K562 (cell line): ENCODE measurements at regions not wholly inside any gene's neighbourhood (a gene's known extent, or its start where the extent isn't known, plus 50 kb on each side); places are given as distances from the start of the nearest gene placed in this dataset.

ENCODE experiments used
- ATAC-seq: fragments of 200-7000 bp; cut with Tn5 transposase; 3 replicates; pipeline ENCODE4 v1.9.1; 2020; ENCODE audit warnings: moderate library complexity
- BruUV-seq: library from RNA; stranded (reverse); fragments of 400-500 nt; replicated peaks from 2 replicates; lab custom pipeline; 2021; lab: Mats Ljungman, UMichigan
- CTCF ChIA-PET: fragments of 300-600 bp; formaldehyde crosslinking; extraction: SDS; loops from one replicate; lab custom pipeline; 2021; ENCODE audit warnings: low intra/inter-chr PET ratio; lab: Yijun Ruan, JAX
- POLR2A ChIA-PET: fragments of 300-600, 350-650 bp; sonication (Branson Sonifier 250); formaldehyde crosslinking; extraction: SDS; loops from one replicate; lab custom pipeline; 2021; ENCODE audit warnings: antibody characterized with exemption, inconsistent platforms; lab: Yijun Ruan, JAX
- DNase-seq, 4 experiments: peaks; one replicate each; pipeline versions ENCODE4 v3.0.0 to v3.0.0-alpha.2; 2011 to 2018; ENCODE audit warnings: low spot score in 3 of 4, mixed read lengths in 3 of 4; ENCODE audit errors: extremely low read depth in 1 of 4
- FAIRE-seq: peaks from 2 replicates; lab custom pipeline; 2011; peaks lifted over from hg19 to GRCh38; lab: Jason Lieb, UNC
- H2AFZ ChIP-seq: 2 replicates; pipeline ENCODE4 v1.6.0; 2011; ENCODE audit warnings: low read depth, low read length, control low read depth, inconsistent platforms
- H3K27ac ChIP-seq: fragments of 200-600 bp; 3 replicates; pipeline ENCODE4 v1.8.0; 2011; ENCODE audit warnings: low read depth, mild to moderate bottlenecking, control low read depth, inconsistent platforms, low read length, moderate library complexity, mixed read lengths; ENCODE audit errors: extremely low read depth
- H3K27me3 ChIP-seq, 2 experiments: fragments of 300-600 bp in 1 of 2; 2 replicates in 1 of 2; 3 replicates in 1 of 2; pipeline versions ENCODE4 v1.6.0 to v1.8.0; 2011; ENCODE audit warnings: inconsistent platforms in 2 of 2, low read length in 2 of 2, mild to moderate bottlenecking in 1 of 2, mixed read lengths in 1 of 2, moderate library complexity in 1 of 2; ENCODE audit not compliant: control insufficient read depth in 2 of 2, insufficient read depth in 2 of 2
- H3K36me3 ChIP-seq: fragments of 300-600 bp; 3 replicates; pipeline ENCODE4 v1.8.0; 2011; ENCODE audit warnings: mild to moderate bottlenecking, low read length, inconsistent platforms; ENCODE audit not compliant: control insufficient read depth, insufficient read depth
- H3K4me1 ChIP-seq, 2 experiments: fragments of 200-600 bp in 1 of 2; replicated peaks in 1 of 2; 2 replicates in 1 of 2; 3 replicates in 1 of 2; pipeline versions ENCODE4 v1.5.1 to v1.8.0; 2011; ENCODE audit warnings: inconsistent platforms in 2 of 2, low read length in 2 of 2, mild to moderate bottlenecking in 1 of 2, mixed read lengths in 1 of 2, moderate library complexity in 1 of 2; ENCODE audit not compliant: control insufficient read depth in 2 of 2, insufficient read depth in 2 of 2
- H3K4me2 ChIP-seq: 2 replicates; pipeline ENCODE4 v1.6.1; 2011; ENCODE audit warnings: low read length, control low read depth, inconsistent platforms, mixed read lengths; ENCODE audit not compliant: insufficient read depth
- H3K4me3 ChIP-seq: fragments of 200-600 bp; sonication (generic), shearing (Covaris generic); 2 replicates; pipeline ENCODE4 v1.5.1; 2016; ENCODE audit warnings: control low read depth, inconsistent platforms
- H3K79me2 ChIP-seq: fragments of 200-600 bp; 3 replicates; pipeline ENCODE4 v1.8.0; 2011; ENCODE audit warnings: low read length, inconsistent platforms; ENCODE audit not compliant: control insufficient read depth, insufficient read depth
- H3K9ac ChIP-seq, 2 experiments: 2 replicates each; pipeline versions ENCODE4 v1.6.0 to v1.6.1; 2011; ENCODE audit warnings: low read depth in 2 of 2, low read length in 2 of 2, control low read depth in 1 of 2, inconsistent platforms in 1 of 2, mild to moderate bottlenecking in 1 of 2, mixed read lengths in 1 of 2; ENCODE audit not compliant: insufficient read depth in 1 of 2
- H3K9me1 ChIP-seq: one replicate; pipeline ENCODE4 v1.6.0; 2011; ENCODE audit warnings: inconsistent platforms, mild to moderate bottlenecking, low read length, moderate library complexity; ENCODE audit not compliant: control insufficient read depth, insufficient read depth
- H3K9me3 ChIP-seq: replicated peaks from 2 replicates; pipeline ENCODE4 v1.5.1; 2011; ENCODE audit warnings: low read depth, low read length, inconsistent platforms; ENCODE audit not compliant: control insufficient read depth, insufficient read depth
- H4K20me1 ChIP-seq: replicated peaks from 2 replicates; pipeline ENCODE4 v1.6.1; 2011; ENCODE audit warnings: low read length, inconsistent platforms, mixed read lengths; ENCODE audit not compliant: control insufficient read depth, insufficient read depth
- CREBBP ChIP-seq: IDR thresholded peaks from one replicate; pipeline ENCODE4 v1.6.1; 2012; ENCODE audit warnings: low read depth, mild to moderate bottlenecking, control low read depth, inconsistent platforms, low read length
- CXXC5 ChIP-seq: fragments of 250-450 bp; sonication (Bioruptor Pico); IDR thresholded peaks from 2 replicates; pipeline ENCODE4 v1.8.0; 2022; ENCODE audit warnings: inconsistent platforms, mild to moderate bottlenecking, moderate library complexity
- ETV6 ChIP-seq, 3 experiments: fragments of 150-350 bp in 1 of 3; sonication (generic) in 1 of 3; formaldehyde crosslinking in 1 of 3; IDR thresholded peaks; 2 replicates each; pipeline versions ENCODE4 v1.6.1 to v1.8.0; 2014 to 2022; ENCODE audit warnings: borderline replicate concordance in 2 of 3, low read depth in 2 of 3, antibody characterized with exemption in 1 of 3, low read length in 1 of 3, mild to moderate bottlenecking in 1 of 3, missing genetic modification reagents in 1 of 3
- EWSR1 ChIP-seq: fragments of 450-650 bp; IDR thresholded peaks from 2 replicates; pipeline ENCODE4 v1.6.1; 2018; ENCODE audit warnings: borderline replicate concordance, mild to moderate bottlenecking, low read depth, moderate library complexity; ENCODE audit not compliant: partially characterized antibody
- GTF2F1 ChIP-seq: IDR thresholded peaks from 2 replicates; pipeline ENCODE4 v1.6.1; 2011; ENCODE audit warnings: low read depth, low read length, improper control_type of control experiment
- HNRNPK ChIP-seq: fragments of 200-400 bp; formaldehyde crosslinking; IDR thresholded peaks from one replicate; pipeline ENCODE4 v1.6.1; 2018; ENCODE audit warnings: mild to moderate bottlenecking, low read depth, low read length; ENCODE audit not compliant: poor library complexity, severe bottlenecking
- KDM4B ChIP-seq, 2 experiments: fragments of 450-650 bp in 1 of 2; sonication (generic) in 1 of 2; IDR thresholded peaks; 2 replicates each; pipeline ENCODE4 v1.6.1; 2016 to 2017; ENCODE audit warnings: borderline replicate concordance in 2 of 2, antibody characterized with exemption in 1 of 2, low read depth in 1 of 2, mild to moderate bottlenecking in 1 of 2
- MAFG ChIP-seq: fragments of 450-650 bp; conservative IDR thresholded peaks from 2 replicates; pipeline ENCODE4 v1.6.1; 2016; ENCODE audit warnings: missing genetic modification characterization, missing compliant biosample characterization
- PHF21A ChIP-seq: fragments of 450-650 bp; IDR thresholded peaks from 2 replicates; pipeline ENCODE4 v1.6.1; 2017; ENCODE audit warnings: low read depth, borderline replicate concordance
- RBM17 ChIP-seq: fragments of 200-400 bp; formaldehyde crosslinking; IDR thresholded peaks from 2 replicates; pipeline ENCODE4 v1.6.1; 2017; ENCODE audit warnings: low read depth, mild to moderate bottlenecking, low read length, borderline replicate concordance
- SETDB1 ChIP-seq: IDR thresholded peaks from one replicate; pipeline ENCODE4 v1.6.1; 2012; ENCODE audit warnings: low read length, control low read depth, inconsistent platforms
- ZNF146 ChIP-seq: IDR thresholded peaks from one replicate; pipeline ENCODE4 v1.6.1; 2018; ENCODE audit warnings: missing compliant biosample characterization; ENCODE audit not compliant: unreplicated experiment
- ZNF830 ChIP-seq: fragments of 250-450 bp; sonication (Bioruptor Pico); IDR thresholded peaks from 2 replicates; pipeline ENCODE4 v1.5.0; 2021; ENCODE audit warnings: mild to moderate bottlenecking
- ZSCAN32 ChIP-seq: fragments of 450-650 bp; formaldehyde crosslinking; IDR thresholded peaks from 2 replicates; pipeline ENCODE4 v1.4.0; 2020; ENCODE audit warnings: mild to moderate bottlenecking, moderate library complexity
- WGBS: fragments of 100-300 bp; shearing (Covaris generic); methylation state at CpG from one replicate; pipeline ENCODE4 v1.1.6; 2016; ENCODE audit warnings: low coverage, mixed read lengths; ENCODE audit not compliant: insufficient coverage; ENCODE audit errors: missing lambda C conversion rate; 5-methylcytosine and 5-hydroxymethylcytosine counted together
- in situ Hi-C: fragments of 300-500 bp; cut with MboI; formaldehyde crosslinking; loops from 4 replicates; pipeline ENCODE4 v1.15.0; 2018; ENCODE audit warnings: inconsistent platforms, mixed read lengths
- intact Hi-C: fragments of 100-400 bp; cut with micrococcal nuclease; formaldehyde crosslinking; loops from 2 replicates; pipeline ENCODE4 v1.14.2; 2022
- TF ChIP-seq, protein P1 (sequence below): sonication (generic); formaldehyde crosslinking; IDR thresholded peaks from 2 replicates; pipeline ENCODE4 v1.8.0; 2022; ENCODE audit warnings: mild to moderate bottlenecking, missing genetic modification reagents
- TF ChIP-seq, protein P2 (sequence below): fragments of 250-450 bp; sonication (Bioruptor Pico); IDR thresholded peaks from 2 replicates; pipeline ENCODE4 v1.5.0; 2021; ENCODE audit warnings: mild to moderate bottlenecking, moderate library complexity

DNA sequence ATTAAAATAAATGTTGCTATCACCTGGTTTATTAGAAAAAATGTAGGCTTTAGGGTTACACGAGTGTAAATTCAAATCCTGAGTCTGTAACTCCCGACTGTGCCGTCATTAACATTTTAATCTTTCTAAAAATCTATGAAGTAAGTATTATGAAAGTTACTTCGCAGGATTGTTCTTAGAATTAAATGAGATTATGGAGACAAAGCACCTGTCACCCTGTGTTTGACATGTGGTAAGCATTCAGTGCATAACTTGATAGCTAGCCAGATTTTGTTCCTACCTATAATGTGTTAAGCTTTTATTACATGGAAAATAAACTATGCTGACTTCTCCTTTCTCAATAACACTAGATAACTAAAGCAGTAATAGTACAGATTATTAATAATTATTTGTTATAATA lies 429.7 kb upstream of the MMS22L start:
- no peak for DNase-seq
- Histone ChIP-seq H3K4me1 (no peaks in the 10 kb centered on the region), H3K9me1 (no peaks in the 10 kb centered on the region), H3K9ac (no peak overlapping the region), H3K79me2 (no peaks in the 10 kb centered on the region), H3K4me2 (no peak overlapping the region), H4K20me1 (no peaks in the 10 kb centered on the region), H3K9me3 (no peaks in the 10 kb centered on the region), H2AFZ (no peak overlapping the region), H3K27ac (no peak overlapping the region), H3K4me3 (no peak overlapping the region), H3K36me3 (no peaks in the 10 kb centered on the region), H3K27me3 (no peaks in the 10 kb centered on the region)
- ATAC-seq, result no peak
- 0% methylated on average over 4 of the region's 4 CpGs for WGBS
- intact Hi-C loops, result no loop called here
- BruUV-seq, result no TSS peak
- no peak for FAIRE-seq
- POLR2A ChIA-PET, result no interaction called here
- in situ Hi-C loops, result no loop called here
- CTCF ChIA-PET, result no interaction called here
- TF ChIP-seq, protein P1, sequence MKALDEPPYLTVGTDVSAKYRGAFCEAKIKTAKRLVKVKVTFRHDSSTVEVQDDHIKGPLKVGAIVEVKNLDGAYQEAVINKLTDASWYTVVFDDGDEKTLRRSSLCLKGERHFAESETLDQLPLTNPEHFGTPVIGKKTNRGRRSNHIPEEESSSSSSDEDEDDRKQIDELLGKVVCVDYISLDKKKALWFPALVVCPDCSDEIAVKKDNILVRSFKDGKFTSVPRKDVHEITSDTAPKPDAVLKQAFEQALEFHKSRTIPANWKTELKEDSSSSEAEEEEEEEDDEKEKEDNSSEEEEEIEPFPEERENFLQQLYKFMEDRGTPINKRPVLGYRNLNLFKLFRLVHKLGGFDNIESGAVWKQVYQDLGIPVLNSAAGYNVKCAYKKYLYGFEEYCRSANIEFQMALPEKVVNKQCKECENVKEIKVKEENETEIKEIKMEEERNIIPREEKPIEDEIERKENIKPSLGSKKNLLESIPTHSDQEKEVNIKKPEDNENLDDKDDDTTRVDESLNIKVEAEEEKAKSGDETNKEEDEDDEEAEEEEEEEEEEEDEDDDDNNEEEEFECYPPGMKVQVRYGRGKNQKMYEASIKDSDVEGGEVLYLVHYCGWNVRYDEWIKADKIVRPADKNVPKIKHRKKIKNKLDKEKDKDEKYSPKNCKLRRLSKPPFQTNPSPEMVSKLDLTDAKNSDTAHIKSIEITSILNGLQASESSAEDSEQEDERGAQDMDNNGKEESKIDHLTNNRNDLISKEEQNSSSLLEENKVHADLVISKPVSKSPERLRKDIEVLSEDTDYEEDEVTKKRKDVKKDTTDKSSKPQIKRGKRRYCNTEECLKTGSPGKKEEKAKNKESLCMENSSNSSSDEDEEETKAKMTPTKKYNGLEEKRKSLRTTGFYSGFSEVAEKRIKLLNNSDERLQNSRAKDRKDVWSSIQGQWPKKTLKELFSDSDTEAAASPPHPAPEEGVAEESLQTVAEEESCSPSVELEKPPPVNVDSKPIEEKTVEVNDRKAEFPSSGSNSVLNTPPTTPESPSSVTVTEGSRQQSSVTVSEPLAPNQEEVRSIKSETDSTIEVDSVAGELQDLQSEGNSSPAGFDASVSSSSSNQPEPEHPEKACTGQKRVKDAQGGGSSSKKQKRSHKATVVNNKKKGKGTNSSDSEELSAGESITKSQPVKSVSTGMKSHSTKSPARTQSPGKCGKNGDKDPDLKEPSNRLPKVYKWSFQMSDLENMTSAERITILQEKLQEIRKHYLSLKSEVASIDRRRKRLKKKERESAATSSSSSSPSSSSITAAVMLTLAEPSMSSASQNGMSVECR (CRISPR knock-in tag), result no peak
- no peak for TF ChIP-seq HNRNPK
- no peak for TF ChIP-seq PHF21A
- no peak for TF ChIP-seq SETDB1
- no peak for TF ChIP-seq RBM17
- TF ChIP-seq CXXC5, result no peak
- TF ChIP-seq GTF2F1, result no peak
- TF ChIP-seq MAFG (tag), result no peak
- TF ChIP-seq CREBBP, result no peak
- TF ChIP-seq, protein P2, sequence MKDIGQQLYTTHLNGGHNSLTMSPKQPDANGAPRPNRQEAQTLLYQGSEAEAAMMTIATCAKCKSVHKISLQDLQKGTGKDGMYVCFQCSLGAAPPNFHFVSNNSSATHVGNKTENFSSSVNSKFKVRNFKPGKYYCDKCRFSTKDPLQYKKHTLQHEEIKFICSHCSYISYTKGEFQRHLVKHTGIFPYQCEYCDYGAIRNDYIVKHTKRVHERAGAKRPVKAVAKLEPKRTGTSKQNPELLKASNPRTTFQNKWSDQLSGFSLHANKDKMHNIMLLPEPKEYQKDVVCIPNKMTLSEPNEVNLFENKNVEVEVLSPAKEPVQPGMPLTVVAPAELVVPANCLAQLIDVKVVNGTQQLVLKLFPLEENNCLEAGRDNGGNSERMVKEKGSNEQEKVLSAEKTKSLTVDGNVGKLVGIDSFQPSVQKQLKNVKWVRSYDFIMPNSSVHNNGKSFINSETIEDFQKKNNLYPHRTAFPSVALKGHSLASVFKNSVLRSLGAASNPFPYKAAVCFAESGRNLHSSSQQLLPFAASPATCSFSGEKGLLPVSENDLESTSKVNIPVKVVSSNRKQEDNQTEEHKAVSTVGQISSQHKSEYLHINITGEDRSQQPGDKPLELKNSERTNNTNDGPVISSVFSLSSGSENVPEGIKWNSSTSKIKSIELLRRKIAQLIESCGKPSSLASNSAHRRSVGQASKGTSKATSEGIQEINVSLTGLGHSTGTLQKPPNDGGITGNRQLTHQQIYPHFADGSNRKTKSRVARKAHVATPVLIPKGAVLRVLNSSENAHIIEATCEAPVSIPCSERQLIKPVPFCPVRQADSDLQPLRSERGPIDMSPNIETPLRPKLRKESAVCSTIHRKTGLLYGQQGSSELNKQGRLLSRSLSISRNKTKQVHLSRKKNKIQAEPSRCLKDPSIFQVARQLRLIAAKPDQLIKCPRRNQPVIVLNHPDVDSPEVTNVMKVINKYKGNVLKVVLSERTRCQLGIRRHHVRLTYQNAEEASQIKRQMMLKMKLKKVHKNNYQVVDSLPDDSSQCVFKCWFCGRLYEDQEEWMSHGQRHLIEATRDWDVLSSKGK, result no peak
- no peak for TF ChIP-seq KDM4B (IDR thresholded peaks at IDR 0.05; ENCODE audit: borderline replicate concordance in 2 of 2, low read depth in 1 of 2)
- no peak for TF ChIP-seq ZSCAN32 (CRISPR knock-in tag)
- no peak for TF ChIP-seq EWSR1
- no peak for TF ChIP-seq ZNF146
- no peak for TF ChIP-seq ETV6 (IDR thresholded peaks at IDR 0.05; ENCODE audit: borderline replicate concordance in 1 of 2, low read depth in 2 of 2, low read length in 1 of 2)
- no peak for TF ChIP-seq ETV6 (CRISPR knock-in tag; IDR thresholded peaks at IDR 0.05; ENCODE audit: borderline replicate concordance)
- no peak for TF ChIP-seq ZNF830 (CRISPR knock-in tag)
